DLD1 (cell line): ENCODE measurements at regions not wholly inside any gene's neighbourhood (a gene's known extent, or its start where the extent isn't known, plus 50 kb on each side); places are given as distances from the start of the nearest gene placed in this dataset.

Experiments used
- in situ Hi-C: cut with HindIII; loops from 2 replicates; pipeline ENCODE4 v1.10.0; 2017; ENCODE audit warnings: low sequenced_read_pairs

DNA sequence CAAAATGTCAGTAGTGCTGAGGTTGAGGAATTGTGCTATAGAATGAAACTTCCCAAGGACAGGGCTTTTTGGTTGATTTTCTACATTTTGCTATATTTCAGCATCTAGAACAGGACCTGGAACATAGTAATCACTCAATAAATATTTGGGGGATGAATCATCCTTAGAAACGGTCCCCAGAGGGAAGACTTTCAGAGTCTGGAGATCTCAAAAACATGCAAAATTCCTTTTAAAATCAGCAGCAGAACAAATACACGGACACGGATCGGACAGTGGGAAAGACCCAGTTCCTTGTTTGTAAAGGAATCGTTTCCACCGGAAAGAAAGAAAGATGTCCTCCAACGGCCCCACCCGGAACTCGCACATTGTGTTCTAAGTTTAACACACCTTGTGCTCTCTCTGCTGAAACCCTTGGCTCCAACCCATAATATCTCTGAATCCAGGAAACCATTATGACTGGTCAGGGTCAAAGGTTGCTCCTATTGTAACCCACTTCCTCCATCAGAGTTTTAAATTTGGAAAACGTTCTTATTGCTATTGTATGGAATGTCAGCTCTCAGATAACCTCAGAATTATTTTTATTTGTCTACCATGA, 617.2 kb downstream of the MED13L start:
- in situ Hi-C loops, result no loop called here

DNA sequence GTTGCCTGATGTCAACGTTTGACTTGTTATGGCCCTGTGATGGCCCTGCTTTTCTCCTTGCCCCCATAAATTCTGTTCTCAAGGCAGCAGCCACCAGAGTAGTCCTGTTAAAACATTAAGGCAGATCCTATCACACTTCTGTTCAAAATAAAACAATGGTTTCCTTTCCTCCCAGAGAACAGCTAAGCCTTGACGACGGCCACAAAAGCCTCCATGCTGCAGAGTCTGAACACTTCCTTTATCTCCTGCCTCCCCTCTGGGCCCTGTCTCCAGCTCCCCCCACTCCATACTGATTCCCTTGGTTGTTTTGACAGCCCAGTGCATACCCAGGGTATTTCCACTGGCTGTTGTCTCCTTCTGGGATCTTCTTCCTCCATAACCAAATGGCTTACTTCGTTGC, 618.1 kb downstream of the MED13L start:
- in situ Hi-C loops, result no loop called here

DNA sequence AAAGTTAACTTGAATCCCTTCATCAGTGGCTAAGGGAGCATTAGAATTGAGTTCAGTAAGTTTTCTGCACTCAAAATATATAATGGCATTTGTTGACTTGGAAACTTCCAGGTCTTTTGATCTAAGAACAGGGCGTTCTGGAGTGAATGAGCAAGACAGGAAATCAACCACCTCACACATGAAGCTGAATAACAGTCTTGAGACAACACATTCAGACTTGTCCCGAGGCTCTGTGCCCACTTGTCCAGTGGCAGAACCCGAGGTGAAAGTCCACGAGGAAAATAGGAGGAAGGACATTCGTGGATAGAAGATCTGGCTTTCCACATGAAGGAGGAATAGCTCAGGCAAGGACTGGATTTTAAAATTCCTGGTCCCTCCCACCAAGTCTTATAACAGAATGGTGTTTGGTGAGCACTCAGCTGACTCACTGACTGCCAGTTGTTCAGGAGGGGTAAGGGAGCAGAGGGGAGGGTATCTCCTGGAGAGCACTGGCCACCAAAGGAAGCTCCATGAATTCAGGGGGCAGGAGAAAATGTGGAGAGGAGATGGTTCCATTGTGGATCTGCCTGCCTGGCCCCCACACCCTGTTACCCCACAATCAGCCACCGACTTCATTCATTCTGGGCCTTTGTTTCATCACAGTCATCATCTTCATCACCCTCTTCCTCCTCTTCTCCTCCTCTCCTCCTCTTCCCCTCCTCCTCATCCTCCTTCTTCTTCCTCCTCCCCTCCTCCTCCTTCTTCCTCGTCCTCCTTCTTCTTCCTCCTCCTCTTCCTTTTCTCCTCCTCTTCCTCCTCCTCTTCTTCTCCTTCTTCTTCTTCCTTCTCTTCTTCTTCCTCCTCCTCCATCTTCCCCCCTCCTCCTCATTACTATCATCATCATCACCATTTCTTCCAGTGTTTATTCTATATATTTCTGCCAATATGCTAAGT, 620.1 kb downstream of the MED13L start:
- in situ Hi-C loops, result no loop called here

DNA sequence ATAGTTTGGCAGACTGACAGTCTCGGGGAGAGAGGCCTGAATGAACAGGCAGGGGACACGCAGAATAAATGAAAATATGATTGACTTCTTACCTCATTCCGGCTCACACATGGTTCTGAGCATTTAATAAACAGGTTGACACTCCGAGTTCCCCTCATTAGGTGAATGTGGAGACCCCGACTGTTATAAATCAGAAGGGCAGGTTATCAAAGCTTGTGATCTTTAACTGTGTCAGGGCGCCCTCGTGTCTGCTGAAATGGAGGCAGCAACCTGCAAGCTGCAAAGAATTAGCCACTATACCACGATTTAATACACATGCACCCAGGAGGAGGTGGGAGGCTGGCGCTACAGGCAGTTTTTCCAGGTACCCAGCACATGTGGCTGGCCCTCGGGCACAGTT, 627.5 kb downstream of the MED13L start:
- in situ Hi-C loops, result no loop called here

DNA sequence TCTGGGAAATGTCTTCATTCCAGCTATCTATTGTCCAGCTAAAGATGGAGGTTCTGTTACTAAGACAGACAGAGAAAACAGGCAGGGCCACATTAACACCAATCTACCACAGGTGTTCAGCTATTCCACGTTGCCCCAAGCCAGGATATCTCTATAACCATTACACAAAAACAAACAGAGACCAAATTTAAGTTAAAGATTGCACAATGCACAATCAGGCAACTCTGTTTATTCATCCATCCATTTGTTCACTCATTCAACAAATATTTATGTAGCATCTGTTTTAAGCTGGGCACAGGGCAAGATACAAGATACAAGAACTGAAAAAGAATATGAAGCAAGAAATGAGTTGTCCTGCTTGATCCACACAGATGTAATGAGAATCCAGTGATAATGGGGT, 629.0 kb downstream of the MED13L start:
- in situ Hi-C loops, result no loop called here

DNA sequence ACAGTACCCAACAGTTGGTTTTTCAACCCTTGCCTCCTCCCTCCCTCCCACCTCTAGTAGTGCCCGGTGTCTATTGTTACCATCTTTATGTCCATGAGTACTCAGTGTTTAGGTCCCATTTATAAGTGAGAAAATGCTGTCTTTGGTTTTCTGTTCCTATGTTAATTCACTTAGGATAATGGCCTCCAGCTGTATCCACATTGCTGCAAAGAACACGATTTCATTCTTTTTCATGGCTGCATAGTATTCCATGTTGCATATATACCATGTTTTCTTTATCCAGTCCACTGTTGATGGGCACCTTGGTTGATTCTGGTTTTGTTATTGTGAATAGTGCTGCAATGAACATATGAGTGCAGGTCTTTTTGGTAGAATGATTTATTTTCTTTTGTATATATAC, 631.3 kb downstream of the MED13L start:
- in situ Hi-C loops, result no loop called here

DNA sequence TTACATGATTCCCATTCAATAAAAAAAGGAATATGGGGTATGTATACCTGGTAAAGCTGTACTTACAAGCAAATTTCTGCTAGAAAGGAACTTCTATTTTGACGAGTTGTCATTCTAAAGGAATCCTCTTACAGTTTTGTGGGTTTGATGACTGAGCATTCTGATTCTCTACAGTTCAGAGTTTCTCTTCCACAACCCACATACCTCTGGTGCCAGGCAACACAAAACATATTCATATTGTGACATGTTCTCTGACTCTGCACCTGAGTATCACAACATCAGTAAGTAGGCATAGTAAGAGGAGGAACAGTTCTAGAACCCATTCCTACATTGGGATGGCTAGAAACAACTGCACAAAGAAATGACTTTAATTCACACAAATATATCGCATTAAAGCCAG, 636.6 kb downstream of the MED13L start:
- in situ Hi-C loops, result no loop called here

DNA sequence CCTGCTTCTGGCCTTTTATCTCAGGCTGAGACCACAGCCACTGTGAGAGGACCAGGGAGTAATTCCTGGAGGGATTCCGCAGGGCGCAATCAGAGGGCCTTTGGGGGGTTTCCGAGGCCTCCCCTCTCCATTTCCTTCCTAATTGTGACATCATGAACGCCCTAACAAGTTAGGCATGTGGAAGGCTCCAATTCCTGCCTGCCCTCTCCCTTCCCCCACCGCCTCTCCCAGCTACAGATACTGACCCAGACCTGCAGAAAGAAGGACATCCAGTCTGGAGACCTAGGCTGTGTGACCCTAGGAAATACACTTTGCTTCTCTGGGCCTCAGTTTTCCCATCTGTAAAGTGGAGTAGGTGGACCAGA, 637.9 kb downstream of the MED13L start:
- in situ Hi-C loops, result no loop called here

DNA sequence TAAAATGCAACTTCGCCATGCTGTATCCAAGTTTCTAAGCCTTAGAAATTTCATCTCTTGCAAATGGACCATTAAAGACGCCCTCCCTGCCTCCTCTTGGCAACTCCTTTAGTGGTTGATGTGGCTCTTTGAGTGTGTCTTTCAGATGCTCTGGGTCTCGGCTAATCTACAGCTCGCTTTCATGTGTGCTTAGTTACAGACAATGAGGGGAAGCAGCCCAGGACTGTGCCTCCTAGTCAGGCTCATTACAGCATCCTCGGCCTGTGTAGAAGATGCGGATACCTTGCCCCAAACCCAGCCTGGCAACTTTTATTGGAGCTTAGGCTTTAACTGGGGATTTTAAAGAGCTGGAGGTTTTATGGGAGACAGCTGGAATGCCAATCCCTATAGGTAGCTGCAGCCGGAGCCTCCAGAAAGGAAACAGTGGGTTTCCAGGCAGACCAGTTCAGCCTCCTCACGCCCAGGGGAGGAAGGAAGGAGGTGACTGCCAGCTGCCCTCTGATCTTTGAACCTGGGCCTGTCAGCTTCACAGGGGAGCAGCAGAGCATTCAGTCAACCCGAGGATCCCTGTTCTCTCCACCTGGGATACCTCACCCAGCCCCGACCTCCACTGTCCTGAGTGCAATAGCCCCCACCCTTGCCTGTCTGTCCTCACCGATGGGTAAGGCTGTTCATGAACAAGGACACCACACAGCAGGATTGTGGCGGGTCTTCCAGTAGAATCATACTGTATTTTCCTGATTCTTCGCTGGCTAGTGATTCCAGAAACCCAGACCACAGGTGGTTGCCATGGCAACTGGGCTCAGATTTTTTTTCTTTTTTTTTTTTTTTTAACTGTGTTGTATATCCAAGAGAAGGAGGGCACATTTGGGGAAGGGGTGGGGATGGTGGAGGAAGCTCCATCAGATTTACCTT, 638.5 kb downstream of the MED13L start:
- in situ Hi-C loops, result no loop called here

DNA sequence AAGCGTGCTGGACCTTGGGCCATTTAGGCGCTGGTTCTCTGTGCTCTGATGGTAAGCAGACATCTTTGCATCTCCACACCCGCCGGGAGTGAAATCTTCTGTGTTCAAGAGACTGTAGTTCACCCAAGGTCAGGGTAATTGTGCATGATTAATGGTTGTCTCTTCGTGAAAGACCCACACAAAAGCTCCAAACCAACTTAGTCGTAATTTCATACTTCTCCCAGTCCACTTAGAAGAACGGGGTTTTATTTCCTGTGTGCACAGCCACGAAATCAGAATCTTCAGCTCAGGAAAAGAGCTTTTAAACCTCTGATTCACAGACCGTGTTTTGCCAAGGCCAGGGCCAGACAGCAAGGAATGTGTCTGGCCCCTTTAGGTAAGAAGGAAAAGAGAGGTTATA, 640.9 kb downstream of the MED13L start:
- in situ Hi-C loops, result no loop called here

DNA sequence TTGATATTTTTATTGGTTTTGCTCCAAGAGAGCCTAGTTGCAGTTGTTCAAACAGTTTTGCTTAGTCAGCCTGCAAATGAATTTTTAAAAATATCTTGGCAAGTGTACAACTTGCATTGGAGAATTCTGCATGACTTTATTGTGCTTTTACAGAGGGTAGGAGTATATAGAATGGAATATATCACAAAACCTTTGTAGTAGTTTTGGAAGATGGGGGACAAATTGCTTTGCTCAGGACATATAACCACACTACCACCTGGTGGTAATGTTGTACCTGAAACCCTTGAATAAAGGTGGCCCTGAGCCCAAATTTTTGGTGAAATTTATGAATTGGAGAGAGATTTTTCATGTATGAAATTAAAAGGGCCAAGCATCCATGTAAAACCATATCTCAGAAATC, 645.2 kb downstream of the MED13L start:
- in situ Hi-C loops, result no loop called here

DNA sequence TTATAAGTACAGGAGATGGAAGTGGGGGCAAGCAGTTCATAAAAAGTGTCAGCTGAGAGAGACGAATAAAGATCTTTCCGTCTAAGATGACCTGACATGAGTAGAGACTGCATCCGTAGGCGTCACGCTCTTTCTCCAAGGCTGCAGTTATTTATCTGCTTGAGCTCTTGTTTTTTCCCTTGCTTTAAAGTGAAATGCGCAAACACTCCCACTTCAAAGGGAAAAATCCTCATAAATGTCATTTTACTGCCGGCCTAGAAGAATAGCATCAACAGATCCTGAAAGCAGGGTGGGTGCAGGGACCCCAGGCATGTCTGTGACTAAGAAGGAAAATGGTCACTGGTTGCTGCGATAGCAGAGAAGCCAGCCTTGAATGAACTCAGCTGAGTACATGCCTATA, 647.4 kb downstream of the MED13L start:
- in situ Hi-C loops, result no loop called here

DNA sequence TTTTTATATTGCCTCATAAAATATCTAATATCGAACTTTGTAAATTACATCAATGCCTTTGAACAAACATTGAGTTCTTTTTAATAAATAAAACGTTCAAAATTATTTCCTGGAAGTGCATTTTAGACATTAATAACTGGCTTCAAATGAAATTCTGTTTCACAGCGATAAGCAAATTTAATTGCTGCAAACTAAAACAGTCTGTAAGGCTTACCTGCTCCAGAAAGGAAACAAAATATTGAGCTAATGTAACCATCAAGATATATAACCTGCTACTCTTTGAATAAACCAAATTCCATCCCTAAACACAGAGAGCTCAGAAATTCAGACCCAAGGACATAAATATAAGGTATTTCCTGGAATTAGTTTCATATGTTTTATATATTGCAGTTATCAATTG, 651.3 kb downstream of the MED13L start:
- in situ Hi-C loops, result no loop called here

DNA sequence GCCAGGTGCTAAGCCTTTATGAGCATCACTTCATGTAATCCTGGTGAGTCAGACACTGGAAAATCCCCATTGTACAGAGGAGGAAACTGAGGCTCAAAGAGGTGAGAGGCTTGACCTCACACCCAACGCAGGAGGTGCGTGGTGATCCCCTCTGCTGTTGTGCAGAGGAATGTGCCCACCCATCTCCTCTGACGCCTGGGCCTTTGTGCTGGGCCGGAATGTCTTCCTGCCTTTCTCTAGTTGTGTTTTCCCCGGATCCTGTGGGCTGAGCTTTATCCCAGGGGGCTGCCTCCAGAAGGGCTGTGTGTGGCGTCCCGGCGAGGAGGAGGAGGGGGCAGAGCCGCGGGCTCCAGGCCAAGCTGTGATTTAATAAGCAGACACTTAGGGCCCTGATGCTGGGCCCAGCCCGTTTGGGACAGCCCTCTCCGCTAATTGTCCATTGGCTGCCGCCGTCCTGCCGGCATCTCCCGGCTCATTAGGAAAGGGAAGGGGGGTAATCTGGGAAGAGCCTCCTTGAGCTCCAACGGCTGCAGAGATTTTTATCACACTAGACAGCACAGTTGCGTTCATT, 653.6 kb downstream of the MED13L start:
- in situ Hi-C loops, result no loop called here

DNA sequence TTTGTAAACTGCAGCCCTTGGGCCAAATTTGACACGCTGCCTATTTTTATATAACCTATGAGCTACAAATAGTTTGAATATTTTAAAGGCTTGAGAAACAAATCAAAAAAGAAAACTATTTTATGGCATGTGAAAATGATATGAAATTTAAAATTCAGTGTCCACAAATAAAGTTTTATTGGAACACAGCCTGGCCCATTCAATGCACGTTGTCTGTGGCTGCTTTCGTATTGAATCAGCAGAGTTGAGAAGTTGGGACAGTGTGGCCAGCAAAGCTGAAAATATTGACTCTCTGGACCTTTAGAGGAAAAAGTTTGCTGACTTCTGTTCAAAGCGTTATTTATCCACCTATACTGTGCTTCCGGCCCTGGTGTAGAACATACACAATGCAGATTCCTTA, 654.2 kb downstream of the MED13L start:
- in situ Hi-C loops, result no loop called here

DNA sequence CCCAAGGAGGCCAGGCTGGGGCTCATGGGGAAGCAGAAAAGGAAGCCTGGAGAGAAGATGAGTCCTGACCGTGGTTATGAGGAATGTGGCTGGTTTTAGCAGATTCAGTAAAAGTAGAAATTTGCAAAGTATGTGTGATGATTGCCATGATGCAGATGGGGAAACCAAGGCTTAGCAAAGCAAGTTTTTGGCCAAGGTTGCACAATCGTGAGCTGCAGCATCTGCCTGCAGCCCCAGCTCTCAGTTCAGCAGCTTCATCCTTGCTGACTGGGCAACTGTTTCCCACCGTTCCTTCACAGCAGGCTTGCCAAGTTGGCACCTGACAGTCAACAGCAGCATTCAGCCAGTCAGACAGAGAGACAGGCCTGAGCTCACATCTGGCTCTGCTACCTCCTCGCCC, 656.7 kb downstream of the MED13L start:
- in situ Hi-C loops, result no loop called here

DNA sequence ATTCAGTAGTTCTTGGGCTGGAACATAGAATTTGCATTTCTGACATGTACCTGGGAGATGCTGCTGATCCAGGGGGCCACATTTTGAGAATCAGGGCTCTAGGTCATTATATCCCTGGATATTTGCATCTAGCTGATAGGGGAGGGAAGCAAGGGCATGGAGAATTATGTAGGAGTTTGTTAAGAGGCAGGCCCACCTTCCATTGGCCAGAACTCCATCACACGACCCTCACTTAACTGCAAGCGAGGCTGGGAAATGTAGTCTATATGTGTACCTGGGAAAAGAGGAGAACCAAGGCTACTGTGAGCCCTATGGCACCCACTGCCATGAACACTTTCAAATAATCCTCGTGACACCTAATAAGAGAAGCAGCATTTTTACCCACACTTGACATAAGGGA, 657.6 kb downstream of the MED13L start:
- in situ Hi-C loops, result no loop called here

DNA sequence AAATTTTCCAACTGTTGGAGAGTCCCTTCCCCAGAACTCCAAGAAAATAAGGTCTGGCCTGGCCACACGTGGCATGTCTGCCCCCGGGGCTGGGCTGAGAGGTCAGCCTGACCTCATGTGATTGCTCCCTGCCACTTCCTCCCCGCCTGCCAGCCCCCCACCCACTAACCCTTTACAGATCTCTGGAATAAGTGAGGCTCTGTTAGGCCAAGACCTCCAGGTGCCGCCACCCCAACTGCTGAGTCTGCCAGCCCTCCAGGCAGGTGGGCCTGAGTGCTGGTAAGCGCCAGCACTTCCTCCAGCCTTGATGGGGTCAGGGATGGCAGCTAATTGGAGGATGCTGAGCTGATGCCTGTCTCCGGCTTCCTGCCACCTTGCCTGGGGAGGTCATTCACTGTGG, 658.4 kb downstream of the MED13L start:
- in situ Hi-C loops, result no loop called here

DNA sequence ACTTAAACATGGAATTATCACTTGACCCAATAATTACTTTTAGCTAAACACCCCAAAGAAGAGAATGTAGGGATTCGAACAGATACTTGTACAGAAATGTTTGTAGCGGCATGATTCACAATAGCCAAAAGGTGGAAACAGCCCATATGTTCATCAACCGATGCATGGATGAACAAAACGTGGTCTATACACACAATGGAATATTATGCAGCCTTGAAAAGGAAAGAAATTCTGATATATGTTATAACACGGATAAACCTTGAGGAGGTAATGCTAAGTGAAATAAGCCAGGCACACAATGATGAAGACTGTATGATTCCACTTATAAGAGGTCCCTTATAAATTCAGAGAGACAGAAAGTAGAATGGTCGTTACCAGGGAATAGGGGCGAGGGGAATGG, 659.4 kb downstream of the MED13L start:
- in situ Hi-C loops, result no loop called here

DNA sequence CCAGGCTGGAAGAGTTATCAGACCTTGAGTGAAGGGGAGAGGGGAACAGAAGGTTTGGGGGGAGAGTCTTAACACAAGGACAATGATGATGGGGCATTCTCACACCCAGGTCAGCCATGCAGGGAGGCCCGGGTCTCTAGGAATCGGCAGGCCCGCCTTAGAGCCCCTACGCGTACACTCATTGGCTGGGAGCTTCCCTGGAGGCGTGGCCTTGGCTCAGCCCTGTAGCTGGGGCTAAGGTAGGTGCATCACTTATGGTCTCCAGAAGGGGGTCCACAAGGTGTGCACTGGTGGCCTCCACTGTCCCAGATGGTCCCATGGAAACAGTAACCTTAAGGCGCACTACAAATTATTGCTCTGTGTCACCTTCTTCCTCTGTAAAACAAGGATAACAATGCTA, 660.1 kb downstream of the MED13L start:
- in situ Hi-C loops, result no loop called here

DNA sequence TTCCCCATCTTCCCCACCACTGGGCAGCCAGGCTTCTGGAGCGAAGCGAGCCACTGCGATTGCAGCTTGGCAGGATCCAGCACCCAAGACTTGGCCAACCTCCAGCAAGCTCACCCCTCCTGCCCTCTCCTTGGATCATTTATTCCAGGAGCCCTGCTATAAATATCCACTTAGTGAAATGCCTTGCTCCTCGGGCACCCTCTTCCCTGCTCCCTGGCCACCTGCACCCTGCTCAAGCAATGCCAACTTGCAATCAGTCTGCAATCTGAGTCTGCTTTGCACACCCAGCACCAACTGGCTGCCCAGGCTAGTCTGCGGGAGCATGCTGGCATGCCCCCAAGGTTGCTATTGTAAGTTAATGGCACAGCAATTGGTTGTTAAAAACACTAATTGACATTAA, 666.0 kb downstream of the MED13L start:
- in situ Hi-C loops, result no loop called here
